SJSA1 (cell line): ENCODE measurements at regions not wholly inside any gene's neighbourhood (a gene's known extent, or its start where the extent isn't known, plus 50 kb on each side); places are given as distances from the start of the nearest gene placed in this dataset.

Source experiments
- DNase-seq, 2 experiments: peaks; one replicate each; pipeline ENCODE4 v3.0.0-alpha.2; 2015 to 2020; ENCODE audit warnings: low spot score in 2 of 2, low read depth in 1 of 2
- H3K27ac ChIP-seq: fragments of 250-450 bp; sonication (Bioruptor Pico); 2 replicates; pipeline ENCODE4 v1.5.1; 2020; ENCODE audit warnings: mild to moderate bottlenecking, moderate library complexity
- H3K27me3 ChIP-seq: fragments of 250-450 bp; sonication (Bioruptor Pico); replicated peaks from 2 replicates; pipeline ENCODE4 v1.5.1; 2020; ENCODE audit warnings: mild to moderate bottlenecking, moderate library complexity
- H3K36me3 ChIP-seq: fragments of 250-450 bp; sonication (Bioruptor Pico); 2 replicates; pipeline ENCODE4 v1.5.1; 2020; ENCODE audit warnings: mild to moderate bottlenecking
- H3K4me1 ChIP-seq: fragments of 250-450 bp; sonication (Bioruptor Pico); replicated peaks from 2 replicates; pipeline ENCODE4 v1.6.1; 2021; ENCODE audit warnings: mild to moderate bottlenecking
- H3K4me3 ChIP-seq: fragments of 250-450 bp; sonication (Bioruptor Pico); 2 replicates; pipeline ENCODE4 v1.5.1; 2020; ENCODE audit warnings: mild to moderate bottlenecking
- H3K9me3 ChIP-seq: fragments of 250-450 bp; sonication (Bioruptor Pico); replicated peaks from 2 replicates; pipeline ENCODE4 v1.5.1; 2020; ENCODE audit warnings: mild to moderate bottlenecking

DNA sequence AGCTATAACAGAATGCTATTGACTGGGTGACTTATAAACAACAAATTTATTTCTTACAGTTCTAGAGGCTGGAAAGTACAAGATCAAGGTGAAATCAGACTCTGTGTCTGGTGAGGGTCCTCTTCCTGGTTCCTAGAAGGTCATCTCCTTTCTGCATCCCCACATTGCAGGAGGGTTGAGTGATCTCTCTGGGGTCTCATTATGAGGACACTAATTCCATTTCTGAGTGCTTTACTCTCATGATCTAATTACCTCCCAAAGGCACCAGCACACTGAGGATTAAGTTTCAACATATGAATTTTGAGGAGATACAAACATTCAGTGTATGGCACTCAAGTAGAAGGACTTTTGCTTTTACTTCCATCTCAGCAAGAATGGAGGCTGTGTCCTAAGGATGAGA, 534.1 kb upstream of the KCNMB2 start:
- Histone ChIP-seq H3K9me3 (no peaks in the 10 kb centered on the region; the same call in 1 of the 2 replicates), H3K4me1 (no peaks in the 10 kb centered on the region), H3K4me3 (no peak overlapping the region), H3K27me3 (no peaks in the 10 kb centered on the region), H3K36me3 (no peaks in the 10 kb centered on the region), H3K27ac (no peak overlapping the region)
- DNase-seq, result no peak

DNA sequence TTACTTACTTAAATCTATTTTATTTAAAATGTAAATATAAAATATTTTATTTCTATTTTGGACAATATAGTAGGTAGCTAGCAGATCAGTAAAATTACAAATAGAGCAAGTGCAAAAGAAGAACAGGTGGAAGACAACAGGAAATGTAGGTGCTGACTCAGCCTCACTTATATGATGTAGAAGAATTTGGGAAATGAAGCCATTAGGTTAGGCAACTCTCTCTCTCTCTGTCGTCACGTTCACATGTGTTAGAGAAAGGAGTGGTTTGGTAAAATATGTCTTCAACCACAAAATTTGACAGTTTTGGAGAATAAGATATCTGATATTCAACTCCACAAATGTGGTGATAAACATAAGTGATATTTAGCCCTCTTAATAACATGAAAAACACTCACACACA, 532.5 kb upstream of the KCNMB2 start:
- Histone ChIP-seq H3K27ac (no peak overlapping the region), H3K4me3 (no peak overlapping the region), H3K4me1 (no peaks in the 10 kb centered on the region), H3K9me3 (no peaks in the 10 kb centered on the region; the same call in 1 of the 2 replicates), H3K27me3 (no peaks in the 10 kb centered on the region), H3K36me3 (no peaks in the 10 kb centered on the region)
- no peak for DNase-seq

- no peaks in the 10 kb centered on the region for H3K36me3 ChIP-seq
- no peak overlapping the region for H3K27ac ChIP-seq
- DNase-seq, result no peak
- no peak overlapping the region for H3K4me3 ChIP-seq
- no peaks in the 10 kb centered on the region for H3K27me3 ChIP-seq
- no peaks in the 10 kb centered on the region for H3K4me1 ChIP-seq
- no peaks in the 10 kb centered on the region; the same call in 1 of the 2 replicates for H3K9me3 ChIP-seq
Observed at GRCh38 chr3:178005961-178006360, 530.3 kb upstream of the KCNMB2 start.

- Histone ChIP-seq H3K36me3 (no peaks in the 10 kb centered on the region), H3K27me3 (no peaks in the 10 kb centered on the region), H3K4me3 (no peak overlapping the region), H3K27ac (no peak overlapping the region), H3K4me1 (no peaks in the 10 kb centered on the region), H3K9me3 (no peaks in the 10 kb centered on the region; the same call in 1 of the 2 replicates)
- no peak for DNase-seq
Observed at GRCh38 chr3:178010306-178010705, 525.9 kb upstream of the KCNMB2 start.

DNA sequence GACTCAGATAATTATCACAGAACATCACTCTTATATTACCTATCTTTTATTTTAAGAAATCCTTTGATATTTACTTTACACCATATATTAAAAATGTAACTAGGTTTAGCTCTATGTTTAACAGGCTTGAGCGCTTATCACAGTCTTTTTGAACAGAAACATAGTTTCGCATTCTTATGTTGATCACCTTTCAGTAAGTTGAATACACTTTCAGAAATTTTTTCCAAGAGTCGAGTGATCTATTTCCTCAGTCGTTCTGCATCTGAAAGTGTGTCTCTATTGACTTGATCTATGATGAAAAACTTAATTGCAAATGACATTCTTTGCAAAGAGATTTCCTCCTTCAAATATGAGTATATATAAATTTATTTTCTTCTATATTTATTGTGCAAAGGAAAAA, 516.6 kb upstream of the KCNMB2 start:
- H3K27ac ChIP-seq, result no peak overlapping the region
- DNase-seq, result no peak

DNA sequence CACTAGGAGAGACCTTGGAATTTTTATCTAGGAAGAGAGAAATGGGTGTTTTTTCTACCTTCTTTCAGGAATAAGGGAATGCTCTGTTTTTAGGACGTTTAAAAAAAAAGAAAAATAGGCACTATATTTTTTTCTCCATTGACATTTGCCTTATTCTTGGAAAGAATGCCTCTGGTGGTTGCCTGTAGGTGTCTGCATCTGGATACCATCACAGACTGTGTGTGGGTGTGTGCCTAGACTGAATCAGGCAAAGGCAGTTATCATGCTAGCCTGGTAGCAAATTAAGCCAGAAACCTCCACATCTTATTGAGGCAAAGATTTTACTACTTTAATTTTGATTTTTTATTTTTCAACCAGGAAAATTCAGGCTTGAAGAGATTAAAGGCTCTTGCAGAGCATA, 513.6 kb upstream of the KCNMB2 start:
- Histone ChIP-seq H3K36me3 (no peaks in the 10 kb centered on the region), H3K27me3 (no peaks in the 10 kb centered on the region), H3K9me3 (no peaks in the 10 kb centered on the region), H3K4me1 (no peaks in the 10 kb centered on the region), H3K4me3 (no peak overlapping the region), H3K27ac (no peak overlapping the region)
- DNase-seq, result no peak

More for the DNA sequence above, 516.6 kb upstream of the KCNMB2 start:
- no peaks in the 10 kb centered on the region for H3K27me3 ChIP-seq
- no peak overlapping the region for H3K4me3 ChIP-seq
- no peaks in the 10 kb centered on the region for H3K36me3 ChIP-seq
- no peaks in the 10 kb centered on the region for H3K9me3 ChIP-seq
- no peaks in the 10 kb centered on the region for H3K4me1 ChIP-seq

DNA sequence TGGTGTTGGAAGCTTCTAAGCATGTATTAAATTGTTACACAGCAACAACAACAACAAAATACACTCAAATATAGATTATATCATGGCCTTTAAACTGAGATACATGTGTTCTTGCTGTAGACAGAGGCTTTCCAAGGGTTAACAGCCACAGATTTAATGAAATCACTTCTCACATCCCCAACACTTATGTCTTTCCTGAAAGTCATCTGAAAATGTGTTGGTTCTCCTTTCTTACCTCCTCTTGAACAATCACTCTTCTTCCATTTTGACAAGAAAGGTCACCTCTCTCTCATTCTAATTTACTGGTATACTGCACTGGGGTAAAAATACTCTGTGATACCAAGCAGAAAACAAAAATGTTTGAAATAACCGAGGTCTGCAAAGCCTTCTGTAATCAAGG, 507.3 kb upstream of the KCNMB2 start:
- Histone ChIP-seq H3K9me3 (no peaks in the 10 kb centered on the region), H3K27me3 (no peaks in the 10 kb centered on the region), H3K4me3 (no peak overlapping the region), H3K4me1 (no peaks in the 10 kb centered on the region), H3K27ac (no peak overlapping the region), H3K36me3 (no peaks in the 10 kb centered on the region)
- DNase-seq, result no peak

DNA sequence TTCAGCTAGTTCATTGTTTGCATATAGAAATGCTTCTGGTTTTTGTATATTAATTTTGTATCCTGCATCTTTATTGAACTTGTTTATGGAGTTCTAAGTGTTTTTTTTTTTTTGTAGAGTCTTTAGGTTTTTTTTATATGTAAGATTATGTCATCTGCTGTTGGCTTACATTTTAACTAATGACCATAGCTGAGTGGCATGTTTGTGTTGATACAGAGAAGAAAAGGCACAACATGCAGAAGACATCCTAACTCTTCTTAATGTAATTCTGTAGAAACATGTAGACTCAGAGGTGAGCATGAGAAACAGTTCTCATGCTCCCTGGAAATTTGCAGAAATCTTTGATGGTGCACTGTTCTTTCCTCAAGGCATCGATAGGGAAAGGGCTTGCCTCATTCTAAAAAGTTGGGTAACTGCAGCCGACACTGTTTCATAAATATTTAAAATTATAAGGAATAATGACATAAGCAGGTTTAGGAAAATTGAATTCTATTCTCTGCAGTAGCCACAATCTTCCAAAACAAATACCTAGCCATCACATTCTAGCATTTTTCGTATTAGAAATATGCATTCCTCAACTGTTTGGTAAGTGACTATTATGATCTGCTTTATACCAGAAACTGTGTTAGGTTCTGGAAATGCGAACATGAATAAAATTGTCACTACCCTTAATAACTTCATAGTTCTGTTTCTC, 499.6 kb upstream of the KCNMB2 start:
- DNase-seq, result no peak
- Histone ChIP-seq H3K4me1 (no peaks in the 10 kb centered on the region), H3K9me3 (no peaks in the 10 kb centered on the region), H3K27me3 (no peaks in the 10 kb centered on the region), H3K4me3 (no peak overlapping the region), H3K27ac (no peak overlapping the region), H3K36me3 (no peaks in the 10 kb centered on the region)

DNA sequence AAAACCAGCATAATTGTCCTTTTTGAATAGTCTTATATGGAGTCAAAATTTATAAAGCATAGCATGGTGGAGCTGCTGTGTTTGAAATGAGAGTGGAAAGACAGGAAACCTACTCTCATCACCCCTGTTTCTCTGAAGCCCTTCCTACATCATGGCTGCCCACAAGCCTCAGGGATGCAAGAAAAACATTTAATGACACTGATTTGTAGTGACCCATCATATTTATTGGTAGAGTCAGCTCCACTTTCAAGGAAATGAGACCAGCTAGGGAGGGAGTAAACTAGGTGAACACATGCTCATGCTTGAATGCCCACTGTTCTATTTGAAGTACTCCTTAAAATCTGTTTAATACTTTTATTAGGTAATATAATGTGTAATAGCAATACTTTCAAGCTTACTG, 494.3 kb upstream of the KCNMB2 start:
- no peak for DNase-seq
- Histone ChIP-seq H3K27ac (no peak overlapping the region), H3K27me3 (no peaks in the 10 kb centered on the region), H3K4me1 (no peaks in the 10 kb centered on the region), H3K4me3 (no peak overlapping the region), H3K9me3 (no peaks in the 10 kb centered on the region), H3K36me3 (no peaks in the 10 kb centered on the region)

GRCh38 chr3:178042376-178042775, 493.9 kb upstream of the KCNMB2 start:
- DNase-seq, result no peak
- Histone ChIP-seq H3K4me3 (no peak overlapping the region), H3K9me3 (no peaks in the 10 kb centered on the region), H3K27me3 (no peaks in the 10 kb centered on the region), H3K36me3 (no peaks in the 10 kb centered on the region), H3K4me1 (no peaks in the 10 kb centered on the region), H3K27ac (no peak overlapping the region)

- no peak for DNase-seq
- no peaks in the 10 kb centered on the region for H3K27me3 ChIP-seq
- H3K4me1 ChIP-seq, result no peaks in the 10 kb centered on the region
- no peaks in the 10 kb centered on the region for H3K36me3 ChIP-seq
- no peak overlapping the region for H3K4me3 ChIP-seq
- no peak overlapping the region for H3K27ac ChIP-seq
- no peaks in the 10 kb centered on the region for H3K9me3 ChIP-seq
Observed at GRCh38 chr3:178043084-178043483, 493.2 kb upstream of the KCNMB2 start.

GRCh38 chr3:178044320-178044719, 491.9 kb upstream of the KCNMB2 start:
- Histone ChIP-seq H3K9me3 (no peaks in the 10 kb centered on the region), H3K27ac (no peak overlapping the region), H3K4me1 (no peaks in the 10 kb centered on the region), H3K36me3 (no peaks in the 10 kb centered on the region), H3K27me3 (no peaks in the 10 kb centered on the region), H3K4me3 (no peak overlapping the region)
- DNase-seq, result no peak

DNA sequence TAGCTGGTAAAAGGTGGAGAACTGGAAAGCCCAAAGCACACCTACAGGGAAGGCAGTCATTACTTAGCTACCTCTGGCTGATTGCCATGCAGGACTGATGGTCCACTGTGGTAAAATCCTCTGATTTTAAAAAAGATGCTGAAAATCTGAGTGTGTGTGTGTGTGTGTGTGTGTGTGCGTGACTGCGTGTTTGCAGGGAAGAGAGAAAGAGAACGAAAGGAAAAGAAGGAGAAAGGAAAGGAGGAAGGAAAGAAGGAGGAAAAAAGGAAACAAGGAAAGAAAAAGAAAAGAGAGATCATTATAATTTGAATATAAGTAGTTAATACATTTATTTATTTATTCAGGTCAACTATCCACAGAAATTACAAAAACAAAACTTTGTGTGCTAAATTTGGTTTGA, 488.7 kb upstream of the KCNMB2 start:
- Histone ChIP-seq H3K27me3 (no peaks in the 10 kb centered on the region), H3K9me3 (no peaks in the 10 kb centered on the region), H3K4me3 (no peak overlapping the region), H3K4me1 (no peaks in the 10 kb centered on the region), H3K27ac (no peak overlapping the region), H3K36me3 (no peaks in the 10 kb centered on the region)
- no peak for DNase-seq

- no peaks in the 10 kb centered on the region for H3K4me1 ChIP-seq
- no peak for DNase-seq
- H3K9me3 ChIP-seq, result no peaks in the 10 kb centered on the region
- no peaks in the 10 kb centered on the region for H3K36me3 ChIP-seq
- no peaks in the 10 kb centered on the region for H3K27me3 ChIP-seq
- H3K27ac ChIP-seq, result no peak overlapping the region
- no peak overlapping the region for H3K4me3 ChIP-seq
Observed at GRCh38 chr3:178048768-178049167, 487.5 kb upstream of the KCNMB2 start.

GRCh38 chr3:178054471-178054870, 481.8 kb upstream of the KCNMB2 start:
- no peak overlapping the region for H3K27ac ChIP-seq
- no peak overlapping the region for H3K4me3 ChIP-seq
- H3K36me3 ChIP-seq, result no peaks in the 10 kb centered on the region
- no peak for DNase-seq
- H3K27me3 ChIP-seq, result no peaks in the 10 kb centered on the region
- no peaks in the 10 kb centered on the region for H3K9me3 ChIP-seq
- no peaks in the 10 kb centered on the region for H3K4me1 ChIP-seq
